Keratinocyte (primary cell): ENCODE measurements at regions not wholly inside any gene's neighbourhood (a gene's known extent, or its start where the extent isn't known, plus 50 kb on each side); places are given as distances from the start of the nearest gene placed in this dataset.

ENCODE experiments used
- CTCF ChIP-seq, 3 experiments: IDR thresholded peaks in 1 of 3; conservative IDR thresholded peaks in 1 of 3; optimal IDR thresholded peaks in 1 of 3; 2 replicates in 2 of 3; 3 replicates in 1 of 3; pipeline versions ENCODE3 to v1.5.1; 2011; ENCODE audit warnings: low read length in 3 of 3, mild to moderate bottlenecking in 3 of 3, moderate library complexity in 2 of 3, control low read depth in 1 of 3, inconsistent platforms in 1 of 3; ENCODE audit not compliant: insufficient read depth in 2 of 3; ENCODE audit errors: extremely low read depth in 1 of 3
- EZH2 ChIP-seq: IDR thresholded peaks from one replicate; pipeline ENCODE4 v1.6.1; 2012; ENCODE audit warnings: inconsistent platforms, mild to moderate bottlenecking, low read length, moderate library complexity

- no peak for TF ChIP-seq CTCF (optimal IDR thresholded peaks at IDR 0.05 in 1 of 3, IDR thresholded peaks at IDR 0.05 in 1 of 3, conservative IDR thresholded peaks at IDR 0.05 in 1 of 3; ENCODE audit: extremely low read depth in 1 of 3, insufficient read depth in 2 of 3, low read length in 3 of 3)
- no peak for TF ChIP-seq EZH2
These were observed 86.2 kb downstream of the FEM1C start for GRCh38 chr5:115458416-115458815.
